Gastroesophageal sphincter (tissue), 4 donors: ENCODE measurements at regions not wholly inside any gene's neighbourhood (a gene's known extent, or its start where the extent isn't known, plus 50 kb on each side); places are given as distances from the start of the nearest gene placed in this dataset.

ENCODE experiments used
- ATAC-seq: fragments of 150-250 bp; one replicate; pipeline ENCODE4 v1.9.1; 2016; ENCODE audit warnings: mild to moderate bottlenecking, moderate library complexity
- H3K27ac ChIP-seq, 4 donors: fragments of 200-600 bp; sonication (generic) in 3 of 4; 1 replicate in 3 of 4; 2 replicates in 1 of 4; pipeline ENCODE4 v1.5.1; 2016 to 2019
- H3K27me3 ChIP-seq: fragments of 200-600 bp; sonication (generic); one replicate; pipeline ENCODE4 v1.5.1; 2019
- H3K36me3 ChIP-seq, 2 donors: fragments of 200-600 bp; sonication (generic); one replicate each; pipeline ENCODE4 v1.5.1; 2019; ENCODE audit warnings: control low read depth in 1 of 2
- H3K4me1 ChIP-seq, 3 donors: fragments of 200-600 bp; sonication (generic); 1 replicate in 2 of 3; 2 replicates in 1 of 3; pipeline ENCODE4 v1.5.1; 2016 to 2019; ENCODE audit warnings: control low read depth in 2 of 3
- H3K4me3 ChIP-seq, 2 donors: fragments of 200-600 bp; sonication (generic); one replicate each; pipeline ENCODE4 v1.5.1; 2019; ENCODE audit warnings: mild to moderate bottlenecking in 1 of 2, moderate library complexity in 1 of 2
- H3K9me3 ChIP-seq, 3 donors: fragments of 200-600 bp; sonication (generic); one replicate each; pipeline ENCODE4 v1.5.1; 2017 to 2019; ENCODE audit warnings: control low read depth in 2 of 3
- EP300 ChIP-seq: sonication (generic); formaldehyde crosslinking; IDR thresholded peaks from one replicate; pipeline ENCODE4 v1.6.1; 2017; ENCODE audit warnings: antibody characterized with exemption, mild to moderate bottlenecking
- POLR2A ChIP-seq, 2 donors: fragments of 450-650 bp; IDR thresholded peaks; one replicate each; pipeline ENCODE4 v1.6.1; 2017; ENCODE audit warnings: antibody characterized with exemption in 2 of 2, mild to moderate bottlenecking in 2 of 2, moderate library complexity in 1 of 2
- POLR2AphosphoS5 ChIP-seq: sonication (generic); formaldehyde crosslinking; IDR thresholded peaks from one replicate; pipeline ENCODE4 v1.6.1; 2017; ENCODE audit warnings: antibody characterized with exemption
- WGBS, 2 donors: methylation state at CpG; one replicate each; pipeline ENCODE4 v1.1.5; 2018; ENCODE audit warnings: low coverage in 1 of 2; 5-methylcytosine and 5-hydroxymethylcytosine counted together
- TF ChIP-seq, protein P1 (sequence below), 4 experiments: fragments of 200-600 bp in 2 of 4; fragments of 450-650 bp in 2 of 4; sonication (generic) in 1 of 4; IDR thresholded peaks; one replicate each; pipeline ENCODE4 v1.5.1; 2017 to 2019; ENCODE audit warnings: antibody characterized with exemption in 4 of 4, mild to moderate bottlenecking in 2 of 4, moderate library complexity in 2 of 4

DNA sequence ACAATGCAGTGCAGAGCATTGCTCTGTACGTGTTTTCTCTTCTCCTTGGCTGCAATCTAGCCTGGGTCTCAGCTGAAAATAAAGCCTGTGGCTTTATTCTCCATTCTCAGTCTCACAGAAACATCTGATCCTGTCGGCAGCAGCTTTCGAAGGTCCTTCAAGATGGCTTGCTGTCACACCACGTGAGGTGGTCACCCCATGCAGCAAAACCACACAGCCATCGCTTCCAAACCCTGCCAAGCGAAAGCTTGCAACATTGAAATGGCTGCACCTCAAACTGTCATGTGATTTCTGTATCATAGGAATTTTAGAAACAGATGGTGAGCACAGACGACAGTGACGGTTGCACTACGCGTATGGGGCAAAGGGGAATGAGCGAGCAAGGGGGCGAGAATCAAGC is 98.5 kb upstream of the SMARCA2 start:
- no peak for TF ChIP-seq EP300
- no peak for TF ChIP-seq POLR2A (IDR thresholded peaks at IDR 0.05)
- TF ChIP-seq POLR2AphosphoS5 = no peak
- TF ChIP-seq, protein P1, sequence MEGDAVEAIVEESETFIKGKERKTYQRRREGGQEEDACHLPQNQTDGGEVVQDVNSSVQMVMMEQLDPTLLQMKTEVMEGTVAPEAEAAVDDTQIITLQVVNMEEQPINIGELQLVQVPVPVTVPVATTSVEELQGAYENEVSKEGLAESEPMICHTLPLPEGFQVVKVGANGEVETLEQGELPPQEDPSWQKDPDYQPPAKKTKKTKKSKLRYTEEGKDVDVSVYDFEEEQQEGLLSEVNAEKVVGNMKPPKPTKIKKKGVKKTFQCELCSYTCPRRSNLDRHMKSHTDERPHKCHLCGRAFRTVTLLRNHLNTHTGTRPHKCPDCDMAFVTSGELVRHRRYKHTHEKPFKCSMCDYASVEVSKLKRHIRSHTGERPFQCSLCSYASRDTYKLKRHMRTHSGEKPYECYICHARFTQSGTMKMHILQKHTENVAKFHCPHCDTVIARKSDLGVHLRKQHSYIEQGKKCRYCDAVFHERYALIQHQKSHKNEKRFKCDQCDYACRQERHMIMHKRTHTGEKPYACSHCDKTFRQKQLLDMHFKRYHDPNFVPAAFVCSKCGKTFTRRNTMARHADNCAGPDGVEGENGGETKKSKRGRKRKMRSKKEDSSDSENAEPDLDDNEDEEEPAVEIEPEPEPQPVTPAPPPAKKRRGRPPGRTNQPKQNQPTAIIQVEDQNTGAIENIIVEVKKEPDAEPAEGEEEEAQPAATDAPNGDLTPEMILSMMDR (IDR thresholded peaks at IDR 0.05) = no peak
- Histone ChIP-seq H3K27me3 (peaks cover 25% of the 10 kb centered on the region), H3K4me1 (no peaks in the 10 kb centered on the region), H3K27ac (no peak overlapping the region), H3K9me3 (peaks cover 0 to 7% (median 0%) of the 10 kb centered on the region in 3 donors), H3K4me3 (no peak overlapping the region), H3K36me3 (no peaks in the 10 kb centered on the region)
- no peak for ATAC-seq
- 50 to 69% methylated on average over 1 to 11 of the region's 12 CpGs for WGBS, 2 donors

DNA sequence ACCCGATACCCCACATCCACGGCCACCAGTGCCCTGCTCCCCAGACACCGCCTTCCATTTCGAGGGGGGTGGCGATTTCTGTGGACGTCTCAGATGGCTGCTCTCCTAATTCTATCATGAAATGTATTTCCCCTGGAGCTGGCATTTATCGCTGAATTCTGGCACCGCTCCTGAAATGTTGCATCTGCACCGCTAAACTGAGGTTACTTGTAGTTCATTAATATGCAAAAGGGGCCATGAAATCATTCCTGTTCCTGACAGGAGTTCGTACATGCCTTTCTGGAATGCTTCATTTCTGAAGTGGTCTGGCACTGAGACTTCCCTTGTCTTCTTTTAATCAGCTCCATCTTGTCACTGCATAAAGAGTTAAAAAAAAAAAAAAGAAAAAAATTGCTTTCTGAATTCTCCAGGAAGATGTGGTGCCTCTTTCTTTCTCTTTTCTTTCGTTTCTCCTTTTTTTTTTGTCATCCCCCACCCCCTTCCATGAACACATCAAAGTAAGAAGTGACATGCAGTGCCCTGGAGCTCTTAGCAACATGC is 97.7 kb upstream of the SMARCA2 start:
- H3K27ac ChIP-seq = no peak overlapping the region
- H3K27me3 ChIP-seq = peaks cover 27% of the 10 kb centered on the region
- no peaks in the 10 kb centered on the region for H3K36me3 ChIP-seq
- no peak for ATAC-seq
- H3K4me1 ChIP-seq = no peaks in the 10 kb centered on the region
- no peak for TF ChIP-seq POLR2A (IDR thresholded peaks at IDR 0.05)
- no peak for TF ChIP-seq POLR2AphosphoS5
- TF ChIP-seq, protein P1 (IDR thresholded peaks at IDR 0.05) = no peak
- no peak for TF ChIP-seq EP300
- 50 to 55% methylated on average over 10 to 11 of the region's 11 CpGs for WGBS, 2 donors
- no peak overlapping the region for H3K4me3 ChIP-seq
- H3K9me3 ChIP-seq = peaks cover 0 to 4% (median 0%) of the 10 kb centered on the region in 3 donors

DNA sequence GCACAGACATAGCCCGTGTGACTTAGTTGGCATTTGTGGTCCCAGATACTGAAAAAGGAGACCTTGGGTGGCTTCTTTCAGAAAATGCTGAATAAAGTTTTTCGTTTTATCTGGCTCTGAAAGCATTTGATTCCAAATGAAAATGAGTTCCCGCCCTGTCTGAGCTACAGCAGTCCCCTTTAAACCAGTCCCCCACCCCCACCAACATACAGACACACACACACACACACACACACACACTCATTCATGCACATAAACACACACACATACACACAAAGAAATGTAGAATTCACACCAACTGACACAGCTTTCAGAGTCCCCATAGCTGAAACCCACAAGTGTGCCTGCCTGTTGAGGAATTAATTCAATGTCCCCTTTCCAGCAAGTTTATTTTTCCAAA is 97.0 kb upstream of the SMARCA2 start:
- Histone ChIP-seq H3K4me3 (no peak overlapping the region), H3K36me3 (no peaks in the 10 kb centered on the region), H3K27ac (no peak overlapping the region), H3K4me1 (no peaks in the 10 kb centered on the region), H3K9me3 (no peaks in the 10 kb centered on the region), H3K27me3 (peaks cover 27% of the 10 kb centered on the region)
- 49% methylated on average over 3 of the region's 3 CpGs for WGBS, 2 donors
- TF ChIP-seq EP300 (no peak), POLR2A (IDR thresholded peaks at IDR 0.05) (no peak), POLR2AphosphoS5 (no peak)
- TF ChIP-seq, protein P1 (IDR thresholded peaks at IDR 0.05) = no peak
- no peak for ATAC-seq

DNA sequence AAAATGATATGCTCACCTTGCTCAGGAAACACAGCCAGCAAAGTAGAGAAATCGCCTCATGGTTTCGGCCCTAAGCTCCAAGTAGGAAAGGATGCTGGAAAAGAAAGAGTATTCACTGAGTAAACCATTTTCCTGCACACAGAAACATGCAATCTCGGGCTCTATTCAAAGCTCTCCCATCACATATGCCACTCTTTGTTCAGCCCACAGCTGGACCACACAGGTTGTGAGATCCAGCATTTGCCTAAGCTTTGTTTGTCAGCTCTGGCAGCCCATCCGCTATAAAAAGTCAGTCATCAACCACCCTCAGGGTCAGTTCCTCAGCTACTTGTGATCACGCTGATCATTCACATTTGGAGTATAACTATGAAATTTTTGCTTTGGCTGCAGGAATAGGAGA is 96.5 kb upstream of the SMARCA2 start:
- Histone ChIP-seq H3K4me3 (no peak overlapping the region), H3K36me3 (no peaks in the 10 kb centered on the region), H3K9me3 (no peaks in the 10 kb centered on the region), H3K27me3 (peaks cover 27% of the 10 kb centered on the region), H3K27ac (no peak overlapping the region), H3K4me1 (no peaks in the 10 kb centered on the region)
- ATAC-seq = no peak
- WGBS, 2 donors = 0 to 47% methylated on average over 1 to 5 of the region's 5 CpGs
- TF ChIP-seq POLR2A (IDR thresholded peaks at IDR 0.05) (no peak), EP300 (no peak), POLR2AphosphoS5 (no peak)
- TF ChIP-seq, protein P1 (IDR thresholded peaks at IDR 0.05) = no peak

GRCh38 chr9:1919229-1919628 is 95.9 kb upstream of the SMARCA2 start:
- no peak for ATAC-seq
- Histone ChIP-seq H3K36me3 (no peaks in the 10 kb centered on the region), H3K27me3 (peaks cover 27% of the 10 kb centered on the region), H3K4me1 (no peaks in the 10 kb centered on the region), H3K27ac (no peak overlapping the region), H3K4me3 (no peak overlapping the region), H3K9me3 (no peaks in the 10 kb centered on the region)
- TF ChIP-seq POLR2A (IDR thresholded peaks at IDR 0.05) (no peak), EP300 (no peak)
- TF ChIP-seq, protein P1 (IDR thresholded peaks at IDR 0.05) = no peak
- WGBS, 2 donors = 80 to 96% methylated on average over 3 to 4 of the region's 4 CpGs
